ENCODE measurements at regions not wholly inside any gene's neighbourhood (a gene's known extent, or its start where the extent isn't known, plus 50 kb on each side); places are given as distances from the start of the nearest gene placed in this dataset.
"Not testable (repeated sequence)": the region's sequence is repeated elsewhere in the genome, so short reads cannot be mapped to it uniquely, and the experiment has no call there.

DNA sequence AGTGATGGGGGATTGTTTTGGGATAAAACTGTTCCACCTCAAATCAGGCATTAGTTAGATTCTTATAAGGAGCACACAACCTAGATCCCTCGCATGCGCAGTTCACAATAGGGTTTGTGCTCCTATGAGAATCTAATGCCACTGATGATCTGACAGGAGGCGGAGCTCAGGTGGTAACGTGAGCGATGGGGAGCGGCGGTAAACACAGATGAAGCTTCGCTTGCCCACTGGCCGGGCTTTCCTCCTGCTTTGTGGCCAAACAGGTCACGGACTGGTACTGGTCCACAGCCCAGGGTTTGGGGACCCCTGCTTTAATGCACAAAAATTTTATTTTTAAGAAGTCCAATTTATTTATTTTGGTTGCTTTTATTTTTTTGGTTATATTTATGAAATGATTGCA is 238.8 kb downstream of the AACS start:
- no peak for DNase-seq (ENCODE audit: low read depth in 2 of 2)

DNA sequence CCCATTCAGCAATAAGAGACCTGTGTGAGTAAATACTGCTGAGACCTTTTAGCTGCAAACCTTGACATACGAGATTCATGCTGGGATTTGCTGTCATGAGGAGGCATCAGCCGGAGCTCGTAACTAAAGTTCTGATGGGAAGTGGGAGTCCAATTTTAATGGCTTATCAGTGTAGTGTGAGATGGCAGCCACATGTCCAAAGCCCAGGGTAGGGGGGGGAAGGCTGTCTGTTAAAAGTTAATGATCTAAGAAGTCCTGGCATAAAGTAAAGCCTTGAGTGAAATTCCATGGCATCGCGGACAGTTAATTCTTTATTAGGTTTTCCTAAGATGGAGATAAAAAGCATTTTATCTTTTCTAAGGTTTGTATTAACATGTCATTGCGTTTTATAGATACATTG is 240.0 kb downstream of the AACS start:
- DNase-seq (ENCODE audit: low read depth in 2 of 2): no peak

DNA sequence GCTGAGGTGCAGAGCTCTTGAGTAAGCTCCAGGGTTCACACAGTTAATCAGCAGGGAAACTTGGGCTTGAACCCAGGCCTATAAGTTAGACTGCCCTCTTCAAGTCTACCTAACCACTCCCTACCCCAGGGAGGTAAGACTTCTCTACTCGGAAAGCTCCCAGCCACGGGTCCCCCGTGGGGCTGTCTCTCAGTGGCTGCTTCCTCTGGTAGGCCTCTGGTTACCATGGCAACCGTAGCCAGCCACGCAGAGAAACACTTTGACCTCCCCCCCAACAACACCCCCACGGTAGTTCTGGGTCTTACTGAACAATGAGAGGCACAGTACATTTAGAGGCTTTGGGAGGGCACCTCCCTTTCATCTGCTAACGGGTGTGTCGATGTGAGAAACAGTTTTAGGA is 245.2 kb downstream of the AACS start:
- DNase-seq (ENCODE audit: low read depth in 2 of 2): no peak

DNA sequence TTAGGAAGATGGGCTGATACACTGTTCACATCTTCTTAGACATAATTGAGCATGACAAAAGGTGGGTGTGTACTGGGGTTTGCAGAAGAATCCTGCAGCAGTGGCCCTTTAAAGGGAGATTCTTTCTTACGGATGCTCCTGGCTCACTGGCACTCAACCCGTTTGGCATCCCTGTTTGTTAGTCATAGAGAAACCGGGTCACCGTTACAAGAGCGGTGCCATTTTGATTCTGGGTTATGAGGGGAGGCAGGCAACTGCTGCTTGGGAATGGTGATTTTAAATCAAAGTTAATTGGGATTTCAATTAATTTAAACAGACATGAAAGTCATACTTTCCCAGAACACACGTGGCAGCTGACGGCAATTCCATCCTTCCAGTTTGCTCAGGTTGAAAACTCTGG is 245.8 kb downstream of the AACS start:
- no peak for DNase-seq (ENCODE audit: low read depth in 2 of 2)

DNA sequence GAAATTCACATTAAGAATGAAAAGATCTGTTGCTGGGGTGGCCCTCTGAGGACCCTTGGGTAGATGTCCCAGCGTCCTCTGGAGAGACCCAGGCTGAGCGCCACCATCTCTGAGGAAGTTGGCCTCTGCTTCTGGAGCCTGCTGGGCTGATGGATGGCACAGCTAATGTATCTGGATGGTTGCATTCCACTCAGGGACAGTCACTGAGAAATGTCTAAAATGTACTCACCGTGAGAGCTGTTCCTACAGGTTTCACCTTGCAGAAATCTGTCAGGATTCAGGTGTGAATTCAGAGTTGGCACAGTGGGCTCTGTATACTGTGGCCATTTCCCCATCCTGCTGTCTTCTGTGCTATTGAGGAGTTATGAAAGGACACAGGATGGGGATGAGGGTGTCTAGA is 247.2 kb downstream of the AACS start:
- no peak for DNase-seq (ENCODE audit: low read depth in 2 of 2)

DNA sequence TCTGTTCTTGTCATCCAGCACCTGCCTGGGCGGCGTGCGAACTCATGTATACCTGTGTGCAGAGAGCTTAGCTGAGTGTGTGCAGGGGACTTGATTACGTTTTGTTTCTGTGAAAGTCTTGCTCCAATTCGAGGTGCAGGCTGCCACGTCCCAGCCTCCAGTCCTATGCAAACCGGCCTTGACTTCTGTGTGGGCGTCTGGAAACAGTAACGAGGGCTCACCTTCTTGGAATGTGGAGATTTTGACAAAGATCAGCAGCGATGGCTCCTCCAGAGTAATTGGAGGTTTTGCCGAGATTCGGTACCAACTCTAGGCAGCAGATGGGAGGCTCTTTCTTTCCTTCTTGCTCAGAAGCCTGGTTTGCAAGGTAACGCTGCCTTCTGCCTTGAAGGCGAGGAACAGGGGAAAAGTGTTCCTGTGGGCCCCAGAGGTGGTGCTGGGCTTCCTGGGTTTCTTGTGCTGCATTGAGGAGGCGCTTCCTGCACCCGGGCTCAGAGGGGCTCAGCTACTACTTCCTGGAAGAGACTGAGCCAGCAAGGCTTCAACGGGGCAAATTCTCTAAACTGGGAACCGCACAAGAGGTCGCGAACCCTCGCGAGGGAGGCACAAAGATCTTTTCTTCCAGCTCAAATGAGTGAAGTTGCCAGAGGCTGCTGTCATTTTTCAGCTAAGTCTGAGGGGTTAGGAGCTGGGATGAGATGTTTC is 249.0 kb downstream of the AACS start:
- no peak for DNase-seq (ENCODE audit: low read depth in 2 of 2)

DNA sequence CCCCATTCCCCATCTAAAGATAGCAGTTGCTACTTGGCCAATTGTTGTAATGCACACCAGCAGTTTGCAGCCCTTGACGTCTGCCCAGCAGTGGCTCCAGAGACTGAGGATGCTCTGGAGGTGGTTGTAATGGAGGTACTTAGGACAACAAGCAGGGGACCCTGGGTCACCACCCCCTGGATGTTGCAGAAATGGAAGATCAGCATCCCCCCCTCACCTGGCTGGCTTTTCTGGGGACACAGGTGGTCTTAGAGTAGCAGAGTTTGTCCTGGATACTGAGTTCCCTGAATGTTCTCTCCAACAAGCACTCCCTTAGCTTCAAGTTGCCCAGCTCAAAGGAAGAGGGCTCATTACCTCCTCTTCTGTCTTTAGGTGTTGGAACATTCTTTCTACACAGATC is 250.5 kb downstream of the AACS start:
- no peak for DNase-seq (ENCODE audit: low read depth in 2 of 2)

GRCh38 chr12:125320177-125320576 is 254.9 kb downstream of the AACS start:
- no peak for DNase-seq (ENCODE audit: low read depth in 2 of 2)

GRCh38 chr12:125324861-125325490 is 259.7 kb downstream of the AACS start:
- no peak for DNase-seq (ENCODE audit: low read depth in 2 of 2)

- DNase-seq (ENCODE audit: low read depth in 2 of 2): no peak
Measured at GRCh38 chr12:125329239-125330102, 264.2 kb downstream of the AACS start.

GRCh38 chr12:125330645-125331341 is 265.6 kb downstream of the AACS start:
- peak; percentile 42 to 51 for DNase-seq (ENCODE audit: low read depth in 2 of 2)

DNA sequence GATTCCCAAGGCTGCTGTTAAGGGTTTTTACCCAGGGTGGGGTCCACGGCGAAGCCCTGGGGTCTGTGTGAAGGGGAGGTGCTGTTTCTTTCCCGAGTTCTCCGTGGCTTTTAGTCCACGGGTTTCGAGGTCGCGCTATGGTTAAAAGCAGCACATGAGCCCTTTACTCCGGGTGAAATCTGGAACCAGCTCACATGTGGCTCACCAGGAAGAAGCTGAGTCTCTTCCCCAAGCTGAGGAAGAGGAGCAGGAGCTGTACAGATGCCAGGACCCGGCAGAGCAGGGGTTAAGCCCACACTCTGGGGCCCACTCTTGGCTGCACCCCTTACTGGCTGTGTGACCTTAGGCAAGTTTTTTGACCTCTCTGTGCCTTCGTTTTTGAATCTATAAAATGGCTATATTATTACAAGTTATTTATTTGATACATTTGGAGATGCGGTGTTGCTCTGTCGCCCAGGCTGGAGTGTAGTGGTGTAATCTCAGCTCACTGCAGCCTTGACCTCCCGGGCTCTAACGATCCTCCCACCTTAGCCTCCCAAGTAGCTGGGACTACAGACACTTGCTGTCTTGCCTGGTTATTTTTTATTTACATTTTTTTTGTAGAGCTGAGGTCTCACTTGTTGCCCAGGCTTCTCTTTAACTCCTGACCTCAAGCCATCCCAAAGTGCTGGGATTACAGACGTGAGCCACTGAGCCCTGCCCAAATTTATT is 266.3 kb downstream of the AACS start:
- DNase-seq (ENCODE audit: low read depth in 2 of 2): peak in 1 of 2 donors; percentile 7

DNA sequence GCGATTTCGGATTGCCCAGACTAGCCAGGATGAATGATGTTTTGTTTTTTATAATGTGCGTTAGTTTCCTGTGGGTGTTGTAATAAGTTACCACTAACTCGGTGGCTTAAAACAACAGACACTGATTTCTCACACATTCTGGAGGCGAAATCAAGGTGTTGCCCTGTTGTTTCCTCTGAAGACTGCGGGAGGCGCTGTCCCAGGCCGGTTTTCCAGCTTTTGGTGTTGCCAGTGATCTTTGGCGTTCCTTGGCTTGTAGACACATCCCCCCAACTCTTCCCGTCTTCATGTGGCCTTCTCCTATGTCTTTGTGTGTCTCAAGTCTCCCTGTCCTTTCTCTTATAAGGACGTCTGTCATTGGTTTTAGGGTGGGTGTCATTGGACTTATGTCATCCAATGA is 267.7 kb downstream of the AACS start:
- DNase-seq (ENCODE audit: low read depth in 2 of 2): no peak

DNA sequence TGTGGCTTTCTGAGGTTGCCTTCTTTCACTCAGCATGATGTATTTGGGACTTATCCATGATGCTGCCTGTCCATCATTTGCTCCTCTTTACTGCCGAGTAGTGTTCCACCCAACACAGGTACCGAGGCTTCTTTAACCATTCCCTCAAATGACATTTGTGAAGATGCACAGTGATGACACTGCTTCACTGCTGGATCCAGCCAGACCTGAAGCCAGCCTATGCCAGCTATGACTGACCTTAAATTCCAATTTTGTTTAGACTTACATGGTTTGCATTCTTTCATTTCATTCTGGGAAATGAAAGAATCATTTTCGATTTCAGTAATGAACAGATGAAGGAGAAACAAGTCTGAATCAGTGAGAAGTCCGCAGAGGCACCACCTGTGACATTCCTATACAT is 271.0 kb downstream of the AACS start:
- DNase-seq (ENCODE audit: low read depth in 2 of 2): no peak

DNA sequence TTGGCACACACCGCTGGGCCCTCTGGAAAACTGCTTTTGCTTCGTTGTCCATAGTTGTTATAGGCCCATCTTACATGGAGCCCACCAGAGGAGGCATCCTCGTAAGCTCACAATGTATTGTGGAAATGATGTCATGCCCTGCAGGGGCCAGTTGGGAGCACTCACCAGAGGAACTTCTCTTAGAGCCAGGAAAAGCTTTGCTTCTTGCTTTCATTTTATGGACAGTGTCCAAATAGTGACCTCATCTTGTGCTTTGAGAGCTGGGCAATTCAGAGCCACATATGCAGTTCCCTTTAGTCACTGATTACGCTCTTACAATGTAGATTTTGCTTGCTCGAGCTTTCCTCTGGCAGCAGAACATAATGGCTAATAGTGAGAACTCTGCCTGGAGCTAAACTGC is 275.6 kb downstream of the AACS start:
- DNase-seq (ENCODE audit: low read depth in 2 of 2): peak; percentile 47 to 72

GRCh38 chr12:125341422-125341821 is 276.2 kb downstream of the AACS start:
- DNase-seq (ENCODE audit: low read depth in 2 of 2): no peak

DNA sequence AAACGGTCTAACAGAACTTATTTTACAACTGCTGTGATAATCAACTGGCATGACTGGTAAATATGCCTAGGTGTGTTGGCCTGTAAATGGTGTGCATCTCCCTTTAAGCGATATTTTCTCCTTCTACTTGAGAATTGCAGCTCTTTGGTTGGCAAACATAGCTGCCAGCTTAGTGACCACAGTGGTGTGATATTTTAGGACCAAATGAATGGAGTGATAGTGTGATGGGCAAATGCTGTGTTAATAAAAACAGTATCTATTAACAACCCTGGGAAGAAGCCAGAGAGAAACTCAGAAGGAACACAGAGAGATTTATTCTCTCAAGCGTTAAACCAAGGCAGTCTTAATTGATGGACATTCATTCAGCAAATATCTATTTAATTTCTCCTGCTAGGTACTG is 278.4 kb downstream of the AACS start:
- DNase-seq (ENCODE audit: low read depth in 2 of 2): no peak

DNA sequence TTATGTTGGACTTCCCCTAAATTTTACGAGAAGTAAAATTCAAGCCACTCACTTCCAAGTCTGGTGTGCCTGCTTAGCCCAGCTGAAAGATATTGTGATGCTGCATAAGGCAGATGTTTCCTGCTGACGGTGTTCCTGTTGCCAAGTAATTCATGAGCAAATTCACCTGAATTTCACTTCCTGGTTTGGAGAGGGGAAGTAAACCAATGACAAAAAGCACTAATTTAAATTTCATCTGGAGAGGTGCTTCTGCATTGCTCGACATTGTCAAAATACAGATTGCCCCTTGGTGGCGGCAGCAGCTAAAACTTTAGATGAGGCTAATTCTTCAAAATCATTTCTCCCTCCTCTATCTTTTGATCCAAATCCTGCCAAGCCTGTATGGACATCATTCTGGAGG is 281.1 kb downstream of the AACS start:
- DNase-seq (ENCODE audit: low read depth in 2 of 2): peak in 1 of 2 donors; percentile 8

DNA sequence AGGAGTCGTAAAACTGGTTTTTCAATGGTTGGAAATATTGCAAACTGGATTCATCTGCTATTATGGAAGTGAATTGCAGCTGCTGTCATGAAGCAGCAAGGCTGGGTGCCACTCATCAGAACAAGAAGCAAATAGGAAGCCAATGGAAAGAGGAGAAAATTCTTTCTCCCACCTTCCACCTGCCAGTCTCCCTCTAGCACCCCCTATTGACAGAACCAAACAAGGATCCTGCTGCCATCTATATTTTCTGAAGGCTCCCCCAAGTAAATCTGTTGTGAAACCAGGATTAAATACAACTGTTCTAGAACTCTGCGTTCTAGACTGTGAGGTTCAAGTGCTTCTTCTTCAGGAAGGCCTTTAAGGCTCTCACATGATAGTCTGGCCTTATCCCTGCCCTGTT is 286.6 kb downstream of the AACS start:
- no peak for DNase-seq (ENCODE audit: low read depth in 2 of 2)

DNA sequence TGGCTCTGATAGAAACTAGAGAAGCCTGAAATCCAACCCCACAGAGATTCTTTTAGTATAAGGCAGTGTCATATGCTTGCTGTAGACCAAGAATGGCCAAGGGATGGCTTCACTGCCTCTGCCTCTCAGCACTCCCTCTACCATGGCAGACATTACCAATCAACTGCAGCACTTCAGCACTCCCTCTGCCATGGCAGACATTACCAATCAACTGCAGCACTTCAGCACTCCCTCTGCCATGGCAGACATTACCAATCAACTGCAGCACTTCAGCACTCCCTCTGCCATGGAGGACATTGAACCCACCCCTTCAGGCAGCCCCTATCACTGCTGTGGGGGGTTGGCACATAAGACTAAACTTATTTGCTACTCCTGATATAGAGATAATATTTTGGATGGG is 287.8 kb downstream of the AACS start:
- not testable (repeated sequence) for DNase-seq (ENCODE audit: low read depth in 2 of 2)

DNA sequence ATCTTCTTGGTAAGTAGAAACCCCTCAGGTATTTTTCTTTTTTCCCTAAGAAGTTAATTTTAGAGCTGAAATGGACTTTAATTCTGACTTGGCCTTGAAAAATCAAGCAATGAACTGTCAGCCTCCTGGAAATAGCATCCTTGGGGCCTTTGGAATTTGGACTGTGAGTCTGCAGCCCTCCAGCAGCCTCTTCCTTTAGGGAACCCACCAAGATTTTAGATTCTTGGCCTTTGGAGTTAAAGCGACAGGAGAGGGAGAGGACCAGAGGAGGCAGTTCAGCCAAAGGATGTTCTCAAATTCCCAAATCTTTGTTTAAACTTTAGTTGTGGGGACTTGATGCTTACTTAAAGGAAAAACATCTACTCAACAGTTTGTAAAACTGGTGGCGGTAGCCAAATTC is 288.6 kb downstream of the AACS start:
- DNase-seq (ENCODE audit: low read depth in 2 of 2): no peak

Measured in lung microvascular endothelial cell (primary cell).